Activated naive CD4-positive, alpha-beta T cell (primary cell): ENCODE measurements at regions not wholly inside any gene's neighbourhood (a gene's known extent, or its start where the extent isn't known, plus 50 kb on each side); places are given as distances from the start of the nearest gene placed in this dataset.
"Not testable (repeated sequence)": the region's sequence is repeated elsewhere in the genome, so short reads cannot be mapped to it uniquely, and the experiment has no call there.

Experiments
- DNase-seq, 4 experiments: peaks; one replicate each; lab custom pipeline; 2025; lab: John Stamatoyannopoulos, UW

GRCh38 chr14:66273261-66273832 is 212.8 kb upstream of the CCDC196 start:
- no peak for DNase-seq

GRCh38 chr14:66278418-66278817 is 207.8 kb upstream of the CCDC196 start:
- not testable (repeated sequence) for DNase-seq

GRCh38 chr14:66281036-66281776 is 205.0 kb upstream of the CCDC196 start:
- DNase-seq = no peak

GRCh38 chr14:66284346-66284745 is 201.8 kb upstream of the CCDC196 start:
- no peak for DNase-seq

DNA sequence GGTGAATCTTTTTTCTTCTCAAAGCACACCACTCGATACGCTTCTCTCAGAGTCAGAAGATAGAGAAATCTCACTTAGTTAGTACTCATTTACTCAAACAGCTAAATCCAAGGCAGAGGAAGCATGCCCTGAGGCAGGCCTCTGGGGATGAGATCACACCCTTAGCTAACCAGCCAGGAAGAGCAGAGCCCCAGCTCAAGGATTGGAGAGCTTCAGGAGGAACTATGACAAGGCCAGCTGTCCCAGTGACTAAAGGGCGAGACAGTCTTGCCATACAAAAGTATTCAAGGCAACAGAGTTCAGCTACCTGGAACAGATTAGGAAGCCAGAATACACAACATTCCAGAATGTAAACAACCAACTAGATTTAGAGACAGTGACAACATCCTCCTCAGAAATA is 197.7 kb upstream of the CCDC196 start:
- DNase-seq = no peak

DNA sequence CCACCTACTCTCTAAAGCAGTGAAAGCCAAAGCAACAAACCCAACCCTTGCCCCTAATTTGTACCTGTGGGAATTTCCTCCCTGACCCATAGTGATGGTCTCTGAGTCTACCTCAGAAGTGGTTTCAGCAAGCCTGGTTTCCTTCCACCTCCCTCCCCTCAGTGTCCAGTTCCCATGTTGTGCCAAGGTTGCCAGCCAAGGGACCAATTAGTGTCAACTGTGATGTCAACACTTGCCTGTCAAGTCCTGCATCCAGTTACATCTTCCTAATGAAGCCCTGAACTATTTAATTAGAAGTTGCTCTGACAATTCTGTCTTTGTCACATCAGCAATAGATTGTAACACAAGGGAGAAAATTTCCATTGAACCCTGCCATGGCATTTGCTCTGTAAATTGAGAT is 194.4 kb upstream of the CCDC196 start:
- DNase-seq = no peak

- no peak for DNase-seq
Measured at GRCh38 chr14:66293533-66294105, 192.6 kb upstream of the CCDC196 start.

DNA sequence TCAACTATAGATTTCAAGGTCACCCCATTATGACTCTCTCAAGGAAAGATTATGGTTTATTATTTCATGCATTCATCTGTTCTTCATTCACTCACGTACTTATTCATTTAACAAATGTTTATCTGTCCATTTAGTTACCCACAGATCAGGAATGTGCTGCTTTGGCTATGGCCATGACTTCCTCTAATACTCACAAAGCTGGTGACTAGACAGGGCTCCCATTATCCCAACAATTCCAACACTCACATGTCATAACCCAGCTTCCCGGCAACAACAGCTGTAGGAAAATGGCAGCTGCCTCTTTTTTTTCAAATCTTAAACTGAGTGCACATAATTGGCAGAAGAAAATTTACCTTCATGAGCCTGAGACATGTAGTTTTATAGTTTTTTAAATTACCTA is 190.8 kb upstream of the CCDC196 start:
- no peak for DNase-seq

DNA sequence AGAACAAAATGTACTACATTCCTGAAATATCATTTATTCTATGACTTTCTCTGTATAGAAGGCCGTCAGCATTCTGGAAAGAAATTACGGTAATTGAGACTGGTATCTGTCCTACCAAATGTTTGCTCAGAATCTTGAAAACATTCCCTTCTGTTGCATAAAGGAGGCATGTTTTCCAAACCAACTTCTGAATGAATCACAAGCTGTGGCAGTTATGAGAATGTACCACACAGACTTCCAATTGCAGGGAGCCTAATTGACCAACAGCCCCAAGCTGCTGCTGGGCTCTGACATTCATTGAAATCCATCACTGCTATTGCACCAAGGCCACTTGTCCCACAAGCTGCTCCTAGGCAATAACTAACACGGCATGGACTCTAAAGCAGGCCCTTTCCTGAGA is 185.3 kb upstream of the CCDC196 start:
- no peak for DNase-seq

DNA sequence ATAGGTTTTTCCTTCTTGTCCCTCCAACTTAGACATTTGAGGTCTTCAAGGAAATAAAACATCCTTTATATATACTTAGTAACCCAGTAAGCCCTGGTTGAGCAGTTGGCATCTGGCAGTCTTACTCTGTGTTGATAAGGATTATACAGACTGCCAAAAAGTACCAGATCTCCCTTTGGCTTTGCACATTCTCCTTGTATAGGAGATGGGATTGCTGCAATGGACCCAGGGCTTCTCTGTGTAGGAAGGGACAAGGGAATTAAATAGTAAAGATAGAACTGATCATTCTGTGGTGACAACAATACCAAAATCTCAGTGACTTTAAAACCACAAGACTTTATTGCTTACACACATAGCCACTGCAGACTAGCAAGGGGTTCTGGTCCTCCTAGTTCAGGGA is 180.1 kb upstream of the CCDC196 start:
- no peak for DNase-seq

- no peak for DNase-seq
Measured at GRCh38 chr14:66311058-66311457, 175.1 kb upstream of the CCDC196 start.

GRCh38 chr14:66311990-66312389 is 174.2 kb upstream of the CCDC196 start:
- no peak for DNase-seq

GRCh38 chr14:66312451-66312850 is 173.7 kb upstream of the CCDC196 start:
- no peak for DNase-seq

DNA sequence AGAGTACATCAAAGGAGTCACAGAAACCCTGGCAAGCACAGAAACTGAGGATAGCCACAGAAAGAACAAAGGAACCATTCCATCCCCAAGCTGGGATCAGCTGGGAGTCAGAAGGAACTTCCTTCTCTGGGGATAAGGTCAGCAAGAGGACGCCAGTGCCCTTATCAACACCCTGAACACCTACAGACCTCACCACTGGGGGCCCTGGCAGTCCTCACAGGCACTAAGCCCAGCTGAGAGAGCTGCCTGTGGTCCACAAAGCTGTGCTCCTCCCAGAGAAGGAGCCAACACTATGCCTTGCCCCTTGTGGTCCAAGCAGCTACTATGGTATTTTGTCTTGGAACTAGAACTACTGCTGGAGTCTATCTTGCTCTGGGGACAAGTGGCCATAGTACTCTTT is 171.1 kb upstream of the CCDC196 start:
- DNase-seq = no peak

GRCh38 chr14:66315548-66315947 is 170.6 kb upstream of the CCDC196 start:
- no peak for DNase-seq

DNA sequence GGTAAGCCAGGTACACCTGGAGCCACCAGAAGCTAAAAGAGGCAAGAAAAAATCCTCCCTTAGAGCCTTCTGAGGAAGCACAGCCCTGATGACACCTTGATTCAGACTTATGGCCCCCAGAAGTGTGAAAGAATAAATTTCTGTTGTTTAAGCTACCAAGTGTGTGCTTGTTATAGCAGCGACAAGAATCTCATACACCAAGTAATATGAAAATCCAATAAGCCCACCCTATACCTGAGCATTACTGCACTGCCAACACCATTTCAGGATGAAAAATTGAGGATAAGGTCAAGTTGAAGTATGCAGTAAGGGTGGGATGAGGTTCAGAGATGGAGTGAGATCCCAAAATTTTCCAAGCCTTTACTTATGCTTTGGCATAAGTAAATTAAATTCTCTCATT is 163.6 kb upstream of the CCDC196 start:
- no peak for DNase-seq

GRCh38 chr14:66330228-66330627 is 155.9 kb upstream of the CCDC196 start:
- DNase-seq = no peak

DNA sequence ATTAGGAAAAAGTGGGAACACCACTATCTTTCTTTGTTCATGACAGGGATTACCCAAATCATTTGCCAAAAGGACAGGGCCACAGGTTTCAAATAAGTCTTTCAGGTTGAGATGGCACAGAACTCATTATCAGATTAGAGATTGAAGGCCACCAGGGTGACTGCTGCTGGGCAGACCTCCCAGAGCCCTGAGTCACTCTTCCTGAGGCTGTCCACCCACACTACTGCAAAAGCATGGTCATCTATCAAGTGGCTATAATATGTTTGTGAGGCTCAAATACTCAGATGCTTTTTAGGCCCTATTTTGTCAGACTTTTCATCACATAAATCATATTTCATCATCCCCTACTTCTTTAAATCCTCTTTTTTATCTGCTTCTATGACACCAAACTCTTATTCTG is 155.3 kb upstream of the CCDC196 start:
- DNase-seq = no peak

DNA sequence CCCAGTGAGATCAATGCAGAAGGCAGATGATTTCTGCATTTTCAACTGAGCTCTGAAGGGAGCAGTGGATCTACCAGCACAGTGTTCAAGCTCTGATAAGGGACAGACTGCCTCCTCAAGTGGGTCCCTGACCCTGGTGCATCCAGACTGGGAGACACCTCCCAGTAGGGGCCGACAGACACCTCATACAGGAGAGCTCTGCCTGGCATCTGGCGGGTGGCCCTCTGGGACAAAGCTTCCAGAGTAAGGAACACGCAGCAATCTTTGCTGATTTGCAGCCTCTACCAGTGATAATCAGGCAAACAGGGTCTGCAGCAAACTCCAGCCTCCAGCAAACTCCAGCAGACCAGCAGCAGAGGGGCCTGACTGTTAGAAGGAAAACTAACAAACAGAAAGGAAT is 152.9 kb upstream of the CCDC196 start:
- DNase-seq = not testable (repeated sequence)

DNA sequence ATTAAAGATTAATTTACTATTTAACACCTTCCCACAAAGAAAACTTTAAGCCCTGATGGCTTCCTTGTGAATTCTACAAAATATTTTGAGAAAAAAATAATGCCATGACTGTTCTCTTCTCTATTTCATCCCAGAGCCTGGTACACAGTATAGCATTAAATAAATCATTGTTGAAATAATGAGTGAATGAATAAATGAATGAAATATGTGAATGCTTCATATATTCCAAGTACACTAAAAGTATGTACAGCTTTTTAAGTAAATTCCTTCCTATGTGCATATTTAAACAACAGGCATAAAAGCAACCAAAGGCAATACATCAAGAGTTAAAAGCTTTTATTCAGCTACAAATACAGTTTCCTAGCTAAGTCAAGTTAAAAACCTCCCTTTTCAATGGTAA is 144.9 kb upstream of the CCDC196 start:
- no peak for DNase-seq

- DNase-seq = no peak
Measured at GRCh38 chr14:66345986-66346385, 140.2 kb upstream of the CCDC196 start.

DNA sequence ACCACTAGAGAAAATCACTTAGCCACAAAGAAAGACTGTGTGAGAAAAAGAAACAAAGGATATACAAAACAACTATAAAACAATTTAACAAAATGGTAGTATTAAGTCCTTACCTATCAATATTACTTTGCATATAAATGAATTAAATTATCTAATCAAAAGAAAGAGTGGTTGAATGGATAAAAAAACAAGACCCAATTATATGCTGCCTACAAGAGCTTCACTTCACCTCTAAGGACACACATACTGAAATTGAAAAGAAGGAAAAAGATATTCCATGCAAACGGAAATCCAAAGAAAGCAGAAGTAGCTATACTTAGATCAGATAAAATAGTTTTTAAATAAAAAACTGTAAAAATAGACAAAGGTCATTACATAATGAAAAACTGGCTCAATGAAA is 134.9 kb upstream of the CCDC196 start:
- no peak for DNase-seq

GRCh38 chr14:66359500-66359899 is 126.7 kb upstream of the CCDC196 start:
- DNase-seq = no peak
